Activated CD8-positive, alpha-beta memory T cell treated with anti-CD3 and anti-CD28 coated beads for 36 hours (primary cell): ENCODE measurements at regions not wholly inside any gene's neighbourhood (a gene's known extent, or its start where the extent isn't known, plus 50 kb on each side); places are given as distances from the start of the nearest gene placed in this dataset.

Experiments
- CTCF ChIA-PET: fragments of 350-600 bp; sonication (Branson Sonifier 250); formaldehyde crosslinking; loops from one replicate; lab custom pipeline; 2021; ENCODE audit warnings: antibody characterized with exemption; lab: Charles Lee
- POLR2A ChIA-PET: fragments of 350-600 bp; sonication (Branson Sonifier 250); formaldehyde crosslinking; loops from one replicate; lab custom pipeline; 2021; ENCODE audit warnings: antibody characterized with exemption; lab: Charles Lee

- ChIA-PET POLR2A (no interaction called here), CTCF (no interaction called here)
Observed at GRCh38 chr5:29370248-29370647, 1823.2 kb upstream of the CDH6 start.

- ChIA-PET CTCF (no interaction called here), POLR2A (no interaction called here)
Observed at GRCh38 chr5:29367176-29367833, 1826.2 kb upstream of the CDH6 start.

GRCh38 chr5:29351170-29351569 is 1842.3 kb upstream of the CDH6 start:
- ChIA-PET CTCF (no interaction called here), POLR2A (no interaction called here)

- ChIA-PET POLR2A (no interaction called here), CTCF (no interaction called here)
Observed at GRCh38 chr5:29337030-29337429, 1856.5 kb upstream of the CDH6 start.

- ChIA-PET POLR2A (no interaction called here), CTCF (no interaction called here)
Observed at GRCh38 chr5:29321591-29321990, 1871.9 kb upstream of the CDH6 start.

GRCh38 chr5:29309359-29309758 is 1884.1 kb upstream of the CDH6 start:
- ChIA-PET CTCF (no interaction called here), POLR2A (no interaction called here)

- ChIA-PET POLR2A (no interaction called here), CTCF (no interaction called here)
Observed at GRCh38 chr5:29307478-29307877, 1886.0 kb upstream of the CDH6 start.

GRCh38 chr5:29304545-29304944 is 1888.9 kb upstream of the CDH6 start:
- CTCF ChIA-PET: no interaction called here
- POLR2A ChIA-PET: no interaction called here

GRCh38 chr5:29296548-29296947 is 1896.9 kb upstream of the CDH6 start:
- POLR2A ChIA-PET: no interaction called here
- CTCF ChIA-PET: no interaction called here

GRCh38 chr5:29277642-29278041 is 1915.8 kb upstream of the CDH6 start:
- ChIA-PET POLR2A (no interaction called here), CTCF (no interaction called here)

GRCh38 chr5:29276371-29276770 is 1917.1 kb upstream of the CDH6 start:
- CTCF ChIA-PET: no interaction called here

GRCh38 chr5:29263915-29264351 is 1929.6 kb upstream of the CDH6 start:
- POLR2A ChIA-PET: no interaction called here
- CTCF ChIA-PET: no interaction called here

More at GRCh38 chr5:29276371-29276770, 1917.1 kb upstream of the CDH6 start:
- POLR2A ChIA-PET: no interaction called here

- CTCF ChIA-PET: no interaction called here
- POLR2A ChIA-PET: no interaction called here
Observed at GRCh38 chr5:29262339-29263123, 1931.0 kb upstream of the CDH6 start.

- CTCF ChIA-PET: no interaction called here
- POLR2A ChIA-PET: no interaction called here
Observed at GRCh38 chr5:29261213-29261612, 1932.3 kb upstream of the CDH6 start.

GRCh38 chr5:29252390-29252789 is 1941.1 kb upstream of the CDH6 start:
- ChIA-PET POLR2A (no interaction called here), CTCF (no interaction called here)

- POLR2A ChIA-PET: no interaction called here
Observed at GRCh38 chr5:29247346-29248028, 1946.0 kb upstream of the CDH6 start.

GRCh38 chr5:29240379-29240778 is 1953.1 kb upstream of the CDH6 start:
- CTCF ChIA-PET: no interaction called here

More at GRCh38 chr5:29247346-29248028, 1946.0 kb upstream of the CDH6 start:
- CTCF ChIA-PET: no interaction called here

GRCh38 chr5:29239606-29240005 is 1953.9 kb upstream of the CDH6 start:
- ChIA-PET POLR2A (no interaction called here), CTCF (no interaction called here)

More at GRCh38 chr5:29240379-29240778, 1953.1 kb upstream of the CDH6 start:
- POLR2A ChIA-PET: no interaction called here

GRCh38 chr5:29238115-29238514 is 1955.4 kb upstream of the CDH6 start:
- ChIA-PET CTCF (no interaction called here), POLR2A (no interaction called here)

GRCh38 chr5:29231154-29231553 is 1962.3 kb upstream of the CDH6 start:
- CTCF ChIA-PET: no interaction called here
- POLR2A ChIA-PET: no interaction called here

- ChIA-PET CTCF (no interaction called here), POLR2A (no interaction called here)
Observed at GRCh38 chr5:29230591-29230990, 1962.9 kb upstream of the CDH6 start.
